GM18870 (cell line): ENCODE measurements at regions not wholly inside any gene's neighbourhood (a gene's known extent, or its start where the extent isn't known, plus 50 kb on each side); places are given as distances from the start of the nearest gene placed in this dataset.

Experiments
- ATAC-seq: cut with Tn5 transposase; IDR thresholded peaks from one replicate; pipeline ENCODE4 v1.9.1; 2021; ENCODE audit warnings: moderate library complexity; ENCODE audit not compliant: unreplicated experiment

GRCh38 chr7:116417593-116418345 is 81.8 kb upstream of the CAV2 start:
- ATAC-seq: no peak

- ATAC-seq: no peak
Measured at GRCh38 chr7:116418524-116418923, 81.0 kb upstream of the CAV2 start.

GRCh38 chr7:116420003-116420402 is 79.5 kb upstream of the CAV2 start:
- no peak for ATAC-seq

- no peak for ATAC-seq
Measured at GRCh38 chr7:116421298-116421697, 78.2 kb upstream of the CAV2 start.

GRCh38 chr7:116422683-116423082 is 76.9 kb upstream of the CAV2 start:
- ATAC-seq: no peak

- ATAC-seq: no peak
Measured at GRCh38 chr7:116423499-116423898, 76.0 kb upstream of the CAV2 start.

GRCh38 chr7:116425647-116426209 is 73.8 kb upstream of the CAV2 start:
- ATAC-seq: no peak

- ATAC-seq: no peak
Measured at GRCh38 chr7:116426428-116427156, 72.9 kb upstream of the CAV2 start.

GRCh38 chr7:116429986-116430619 is 69.4 kb upstream of the CAV2 start:
- no peak for ATAC-seq

GRCh38 chr7:116431787-116432526 is 67.6 kb upstream of the CAV2 start:
- ATAC-seq: no peak

GRCh38 chr7:116432527-116432916 is 67.0 kb upstream of the CAV2 start:
- ATAC-seq: no peak

- ATAC-seq: no peak
Measured at GRCh38 chr7:116433246-116433645, 66.3 kb upstream of the CAV2 start.

GRCh38 chr7:116434820-116435341 is 64.7 kb upstream of the CAV2 start:
- ATAC-seq: no peak

GRCh38 chr7:116436305-116436826 is 63.2 kb upstream of the CAV2 start:
- ATAC-seq: no peak

- ATAC-seq: no peak
Measured at GRCh38 chr7:116438267-116438666, 61.3 kb upstream of the CAV2 start.

GRCh38 chr7:116439005-116439404 is 60.5 kb upstream of the CAV2 start:
- no peak for ATAC-seq

- no peak for ATAC-seq
Measured at GRCh38 chr7:116439841-116440549, 59.5 kb upstream of the CAV2 start.

GRCh38 chr7:116441534-116441933 is 58.0 kb upstream of the CAV2 start:
- no peak for ATAC-seq

- ATAC-seq: no peak
Measured at GRCh38 chr7:116443101-116443523, 56.4 kb upstream of the CAV2 start.

GRCh38 chr7:116443646-116444045 is 55.9 kb upstream of the CAV2 start:
- ATAC-seq: no peak
